Right lobe of liver (tissue), 4 donors: ENCODE measurements at regions not wholly inside any gene's neighbourhood (a gene's known extent, or its start where the extent isn't known, plus 50 kb on each side); places are given as distances from the start of the nearest gene placed in this dataset.

ENCODE experiments used
- POLR2A ChIP-seq: fragments of 450-650 bp; IDR thresholded peaks from one replicate; pipeline ENCODE4 v1.6.1; 2017; ENCODE audit warnings: antibody characterized with exemption, mild to moderate bottlenecking
- TF ChIP-seq, protein P1 (sequence below), 4 donors: fragments of 200-600 bp in 3 of 4; fragments of 450-650 bp in 1 of 4; IDR thresholded peaks; one replicate each; pipeline versions ENCODE4 v1.5.1 to v1.8.0; 2016 to 2022; ENCODE audit warnings: antibody characterized with exemption in 4 of 4, mild to moderate bottlenecking in 2 of 4
- donor health status: DM: no; HTN: no; CAD: no.
- donor health status: DM: no; HTN: no; CAD: no.
- donor health status: DM: no; HTN: yes; CAD: no.

- TF ChIP-seq, protein P1, sequence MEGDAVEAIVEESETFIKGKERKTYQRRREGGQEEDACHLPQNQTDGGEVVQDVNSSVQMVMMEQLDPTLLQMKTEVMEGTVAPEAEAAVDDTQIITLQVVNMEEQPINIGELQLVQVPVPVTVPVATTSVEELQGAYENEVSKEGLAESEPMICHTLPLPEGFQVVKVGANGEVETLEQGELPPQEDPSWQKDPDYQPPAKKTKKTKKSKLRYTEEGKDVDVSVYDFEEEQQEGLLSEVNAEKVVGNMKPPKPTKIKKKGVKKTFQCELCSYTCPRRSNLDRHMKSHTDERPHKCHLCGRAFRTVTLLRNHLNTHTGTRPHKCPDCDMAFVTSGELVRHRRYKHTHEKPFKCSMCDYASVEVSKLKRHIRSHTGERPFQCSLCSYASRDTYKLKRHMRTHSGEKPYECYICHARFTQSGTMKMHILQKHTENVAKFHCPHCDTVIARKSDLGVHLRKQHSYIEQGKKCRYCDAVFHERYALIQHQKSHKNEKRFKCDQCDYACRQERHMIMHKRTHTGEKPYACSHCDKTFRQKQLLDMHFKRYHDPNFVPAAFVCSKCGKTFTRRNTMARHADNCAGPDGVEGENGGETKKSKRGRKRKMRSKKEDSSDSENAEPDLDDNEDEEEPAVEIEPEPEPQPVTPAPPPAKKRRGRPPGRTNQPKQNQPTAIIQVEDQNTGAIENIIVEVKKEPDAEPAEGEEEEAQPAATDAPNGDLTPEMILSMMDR (IDR thresholded peaks at IDR 0.05), result no peak
- no peak for TF ChIP-seq POLR2A
Observed at GRCh38 chr6:151683381-151683780, 124.1 kb upstream of the ESR1 start.
